Activated CD8-positive, alpha-beta memory T cell treated with anti-CD3 and anti-CD28 coated beads, Interleukin-2, amount 10 ng/mL, durations not matched to agents 7 days and 5 days (primary cell): ENCODE measurements at regions not wholly inside any gene's neighbourhood (a gene's known extent, or its start where the extent isn't known, plus 50 kb on each side); places are given as distances from the start of the nearest gene placed in this dataset.
A peak's percentile ranks its signal among the peaks of the same experiment; 100 is the strongest.
"Not testable (repeated sequence)": the region's sequence is repeated elsewhere in the genome, so short reads cannot be mapped to it uniquely, and the experiment has no call there.

Experiments used
- ATAC-seq: fragments of 150-1000 bp; cut with Tn5 transposase; one replicate; pipeline ENCODE4 v1.10.0; 2021; ENCODE audit warnings: moderate library complexity
- CTCF ChIA-PET: fragments of 350-600 bp; sonication (Branson Sonifier 250); formaldehyde crosslinking; loops from one replicate; lab custom pipeline; 2021; ENCODE audit warnings: antibody characterized with exemption; lab: Charles Lee
- DNase-seq: peaks from one replicate; pipeline ENCODE4 v3.0.0-alpha.2; 2020
- H3K27ac Mint-ChIP-seq: one replicate; pipeline ENCODE4 v1.8.0; 2021; ENCODE audit warnings: mild to moderate bottlenecking, mixed read lengths
- H3K27me3 Mint-ChIP-seq: one replicate; pipeline ENCODE4 v1.8.0; 2021; ENCODE audit warnings: mixed read lengths
- H3K36me3 Mint-ChIP-seq: one replicate; pipeline ENCODE4 v1.8.0; 2021; ENCODE audit warnings: mild to moderate bottlenecking, mixed read lengths
- H3K4me1 Mint-ChIP-seq: one replicate; pipeline ENCODE4 v1.8.0; 2021; ENCODE audit warnings: mixed read lengths
- H3K4me3 Mint-ChIP-seq: one replicate; pipeline ENCODE4 v1.8.0; 2021; ENCODE audit warnings: mild to moderate bottlenecking, moderate library complexity, mixed read lengths
- H3K9me3 Mint-ChIP-seq: one replicate; pipeline ENCODE4 v1.8.0; 2022; ENCODE audit warnings: low read depth, mixed read lengths

GRCh38 chr4:18626996-18627395, 605.4 kb upstream of the LCORL start:
- H3K36me3 Mint-ChIP-seq, result no peaks in the 10 kb centered on the region
- CTCF ChIA-PET, result no interaction called here
- no peak overlapping the region for H3K4me3 Mint-ChIP-seq
- ATAC-seq (no peak), DNase-seq (no peak)
- no peaks in the 10 kb centered on the region for H3K4me1 Mint-ChIP-seq
- no peaks in the 10 kb centered on the region for H3K27me3 Mint-ChIP-seq
- no peaks in the 10 kb centered on the region for H3K9me3 Mint-ChIP-seq
- no peak overlapping the region for H3K27ac Mint-ChIP-seq

- Mint-ChIP-seq H3K27ac (no peak overlapping the region), H3K27me3 (no peaks in the 10 kb centered on the region), H3K36me3 (no peaks in the 10 kb centered on the region), H3K4me1 (no peaks in the 10 kb centered on the region), H3K4me3 (no peak overlapping the region), H3K9me3 (no peaks in the 10 kb centered on the region)
- ATAC-seq, result no peak
- CTCF ChIA-PET, result no interaction called here
- DNase-seq, result no peak
Measured at GRCh38 chr4:18626366-18626765, 604.8 kb upstream of the LCORL start.

GRCh38 chr4:18621186-18621585, 599.6 kb upstream of the LCORL start:
- Mint-ChIP-seq H3K4me3 (no peak overlapping the region), H3K27me3 (no peaks in the 10 kb centered on the region), H3K4me1 (no peaks in the 10 kb centered on the region), H3K9me3 (no peaks in the 10 kb centered on the region), H3K36me3 (no peaks in the 10 kb centered on the region), H3K27ac (no peak overlapping the region)
- CTCF ChIA-PET, result no interaction called here
- ATAC-seq (no peak), DNase-seq (no peak)

- CTCF ChIA-PET, result interaction anchor here (0.8 kb wide), 1 partner anchor 1754 kb away, joined by 3 read pairs; no protein-coding TSS in a partner anchor
- ATAC-seq (no peak), DNase-seq (no peak)
- Mint-ChIP-seq H3K9me3 (no peaks in the 10 kb centered on the region), H3K4me3 (no peak overlapping the region), H3K27me3 (no peaks in the 10 kb centered on the region), H3K27ac (no peak overlapping the region), H3K4me1 (no peaks in the 10 kb centered on the region), H3K36me3 (no peaks in the 10 kb centered on the region)
Measured at GRCh38 chr4:18616720-18617119, 595.2 kb upstream of the LCORL start.

GRCh38 chr4:18611026-18611425, 589.5 kb upstream of the LCORL start:
- CTCF ChIA-PET, result no interaction called here
- DNase-seq, result no peak
- Mint-ChIP-seq H3K4me3 (no peak overlapping the region), H3K4me1 (no peaks in the 10 kb centered on the region), H3K9me3 (peaks cover 4% of the 10 kb centered on the region), H3K36me3 (no peaks in the 10 kb centered on the region), H3K27me3 (no peaks in the 10 kb centered on the region), H3K27ac (no peak overlapping the region)
- no peak for ATAC-seq

- no peak for DNase-seq
- Mint-ChIP-seq H3K4me1 (no peaks in the 10 kb centered on the region), H3K27me3 (no peaks in the 10 kb centered on the region), H3K4me3 (no peak overlapping the region), H3K27ac (no peak overlapping the region), H3K36me3 (no peaks in the 10 kb centered on the region), H3K9me3 (peaks cover 4% of the 10 kb centered on the region)
- CTCF ChIA-PET, result no interaction called here
- ATAC-seq, result no peak
Measured at GRCh38 chr4:18608908-18609533, 587.5 kb upstream of the LCORL start.

GRCh38 chr4:18602610-18603009, 581.1 kb upstream of the LCORL start:
- H3K27me3 Mint-ChIP-seq, H3K36me3 Mint-ChIP-seq, H3K4me3 Mint-ChIP-seq, ATAC-seq, H3K9me3 Mint-ChIP-seq, H3K4me1 Mint-ChIP-seq, CTCF ChIA-PET, H3K27ac Mint-ChIP-seq, DNase-seq: not testable (repeated sequence)

- Mint-ChIP-seq H3K9me3 (no peaks in the 10 kb centered on the region), H3K27me3 (no peaks in the 10 kb centered on the region), H3K27ac (no peak overlapping the region), H3K4me1 (peaks cover 5% of the 10 kb centered on the region), H3K4me3 (no peak overlapping the region), H3K36me3 (no peaks in the 10 kb centered on the region)
- ATAC-seq (peak; percentile 63), DNase-seq (peak; percentile 51)
- CTCF ChIA-PET, result interaction anchor here (0.6 to 1.0 kb wide), 3 partner anchors 10 to 1148 kb away, joined by 4 to 5 read pairs (median 4); no protein-coding TSS in a partner anchor
Measured at GRCh38 chr4:18593297-18594002, 571.9 kb upstream of the LCORL start.

GRCh38 chr4:18582841-18583240, 561.3 kb upstream of the LCORL start:
- ATAC-seq, result no peak
- no peak overlapping the region for H3K4me3 Mint-ChIP-seq
- CTCF ChIA-PET, result interaction anchor here (1.4 to 1.5 kb wide), 2 partner anchors 10 kb away, joined by 4 to 5 read pairs; no protein-coding TSS in a partner anchor
- no peaks in the 10 kb centered on the region for H3K36me3 Mint-ChIP-seq
- no peaks in the 10 kb centered on the region for H3K9me3 Mint-ChIP-seq
- H3K27ac Mint-ChIP-seq, result no peak overlapping the region
- DNase-seq, result no peak
- H3K4me1 Mint-ChIP-seq, result no peaks in the 10 kb centered on the region
- H3K27me3 Mint-ChIP-seq, result no peaks in the 10 kb centered on the region

GRCh38 chr4:18578307-18578706, 556.8 kb upstream of the LCORL start:
- no peaks in the 10 kb centered on the region for H3K27me3 Mint-ChIP-seq
- CTCF ChIA-PET, result no interaction called here

GRCh38 chr4:18572481-18572880, 550.9 kb upstream of the LCORL start:
- Mint-ChIP-seq H3K27me3 (no peaks in the 10 kb centered on the region), H3K4me1 (no peaks in the 10 kb centered on the region), H3K27ac (no peak overlapping the region), H3K9me3 (no peaks in the 10 kb centered on the region), H3K36me3 (no peaks in the 10 kb centered on the region), H3K4me3 (no peak overlapping the region)
- DNase-seq, result no peak
- CTCF ChIA-PET, result no interaction called here
- ATAC-seq, result no peak

More at GRCh38 chr4:18578307-18578706, 556.8 kb upstream of the LCORL start:
- Mint-ChIP-seq H3K27ac (no peak overlapping the region), H3K4me3 (no peak overlapping the region), H3K9me3 (no peaks in the 10 kb centered on the region), H3K4me1 (no peaks in the 10 kb centered on the region), H3K36me3 (no peaks in the 10 kb centered on the region)
- DNase-seq (no peak), ATAC-seq (no peak)

- Mint-ChIP-seq H3K27me3 (no peaks in the 10 kb centered on the region), H3K9me3 (no peaks in the 10 kb centered on the region), H3K4me3 (no peak overlapping the region), H3K27ac (no peak overlapping the region), H3K36me3 (no peaks in the 10 kb centered on the region), H3K4me1 (no peaks in the 10 kb centered on the region)
- ATAC-seq (no peak), DNase-seq (no peak)
- CTCF ChIA-PET, result no interaction called here
Measured at GRCh38 chr4:18571301-18571761, 549.8 kb upstream of the LCORL start.

- H3K4me1 Mint-ChIP-seq, result no peaks in the 10 kb centered on the region
- CTCF ChIA-PET, result no interaction called here
- H3K9me3 Mint-ChIP-seq, result no peaks in the 10 kb centered on the region
- H3K27ac Mint-ChIP-seq, result no peak overlapping the region
- no peak overlapping the region for H3K4me3 Mint-ChIP-seq
- H3K27me3 Mint-ChIP-seq, result no peaks in the 10 kb centered on the region
- ATAC-seq (no peak), DNase-seq (no peak)
- H3K36me3 Mint-ChIP-seq, result no peaks in the 10 kb centered on the region
Measured at GRCh38 chr4:18570370-18570769, 548.8 kb upstream of the LCORL start.

GRCh38 chr4:18568600-18568999, 547.0 kb upstream of the LCORL start:
- Mint-ChIP-seq H3K9me3 (no peaks in the 10 kb centered on the region), H3K27ac (no peak overlapping the region), H3K4me1 (no peaks in the 10 kb centered on the region), H3K27me3 (no peaks in the 10 kb centered on the region), H3K4me3 (no peak overlapping the region), H3K36me3 (no peaks in the 10 kb centered on the region)
- CTCF ChIA-PET, result no interaction called here
- ATAC-seq, result no peak
- no peak for DNase-seq
